DND-41 (cell line): ENCODE measurements at regions not wholly inside any gene's neighbourhood (a gene's known extent, or its start where the extent isn't known, plus 50 kb on each side); places are given as distances from the start of the nearest gene placed in this dataset.

Experiments
- CTCF ChIP-seq: IDR thresholded peaks from 2 replicates; pipeline ENCODE4 v1.5.1; 2012; ENCODE audit warnings: borderline replicate concordance, low read length, moderate library complexity, mild to moderate bottlenecking; ENCODE audit not compliant: poor library complexity, severe bottlenecking; ENCODE audit errors: extremely low read depth
- EZH2 ChIP-seq: IDR thresholded peaks from 3 replicates; pipeline ENCODE4 v1.6.1; 2012; ENCODE audit warnings: borderline replicate concordance, low read depth, mild to moderate bottlenecking, moderate library complexity, low read length, inconsistent platforms; ENCODE audit not compliant: severe bottlenecking

- TF ChIP-seq CTCF (no peak), EZH2 (no peak)
Observed at GRCh38 chr5:104513640-104514072, 951.1 kb upstream of the NUDT12 start.
